Smooth muscle cell (in vitro differentiated cells): ENCODE measurements at regions not wholly inside any gene's neighbourhood (a gene's known extent, or its start where the extent isn't known, plus 50 kb on each side); places are given as distances from the start of the nearest gene placed in this dataset.
"Not testable (repeated sequence)": the region's sequence is repeated elsewhere in the genome, so short reads cannot be mapped to it uniquely, and the experiment has no call there.

ENCODE experiments used
- DNase-seq: peaks from one replicate; lab custom pipeline; 2025; ENCODE audit not compliant: unreplicated experiment; lab: John Stamatoyannopoulos, UW
- H2AFZ ChIP-seq: fragments of 200-600 bp; sonication (generic); 2 replicates; pipeline ENCODE4 v1.6.0; 2016; ENCODE audit warnings: antibody characterized with exemption, low read depth, mild to moderate bottlenecking
- H3F3A ChIP-seq: fragments of 200-600 bp; sonication (generic); 2 replicates; pipeline ENCODE4 v1.6.0; 2017; ENCODE audit warnings: antibody characterized with exemption, low read depth
- H3K27ac ChIP-seq: fragments of 200-600 bp; sonication (generic); 2 replicates; pipeline ENCODE4 v1.5.1; 2016; ENCODE audit warnings: low read depth, mild to moderate bottlenecking
- H3K27me3 ChIP-seq: fragments of 200-600 bp; sonication (generic); 2 replicates; pipeline ENCODE4 v1.6.1; 2016; ENCODE audit warnings: low read depth, mild to moderate bottlenecking
- H3K36me3 ChIP-seq: fragments of 200-600 bp; sonication (generic); 2 replicates; pipeline ENCODE4 v1.5.1; 2016; ENCODE audit warnings: low read depth
- H3K4me1 ChIP-seq: fragments of 200-600 bp; sonication (generic); 2 replicates; pipeline ENCODE4 v1.5.1; 2016; ENCODE audit warnings: low read depth
- H3K4me2 ChIP-seq: fragments of 200-600 bp; sonication (generic); 2 replicates; pipeline ENCODE4 v1.6.0; 2016; ENCODE audit warnings: mild to moderate bottlenecking
- H3K4me3 ChIP-seq: fragments of 200-600 bp; sonication (generic); 2 replicates; pipeline ENCODE4 v1.5.1; 2016; ENCODE audit warnings: mild to moderate bottlenecking
- H3K79me2 ChIP-seq: fragments of 200-600 bp; sonication (generic); 2 replicates; pipeline ENCODE4 v1.6.0; 2016; ENCODE audit warnings: low read depth, mild to moderate bottlenecking
- H3K9ac ChIP-seq: fragments of 200-600 bp; sonication (generic); 2 replicates; pipeline ENCODE4 v1.6.0; 2016; ENCODE audit warnings: low read depth
- H3K9me3 ChIP-seq: fragments of 200-600 bp; sonication (generic); replicated peaks from 2 replicates; pipeline ENCODE4 v1.5.1; 2016; ENCODE audit warnings: low read depth
- H4K20me1 ChIP-seq: fragments of 200-600 bp; sonication (generic); 2 replicates; pipeline ENCODE4 v1.6.0; 2016; ENCODE audit warnings: low read depth
- WGBS: methylation state at CpG from one replicate; pipeline ENCODE4 v1.1.7; 2016; ENCODE audit warnings: low lambda C conversion rate; 5-methylcytosine and 5-hydroxymethylcytosine counted together
- TF ChIP-seq, protein P1 (sequence below): fragments of 200-600 bp; sonication (generic); IDR thresholded peaks from 2 replicates; pipeline ENCODE4 v1.5.1; 2017; ENCODE audit warnings: borderline replicate concordance, mild to moderate bottlenecking, antibody characterized with exemption; ENCODE audit not compliant: insufficient read depth, poor library complexity, severe bottlenecking

DNA sequence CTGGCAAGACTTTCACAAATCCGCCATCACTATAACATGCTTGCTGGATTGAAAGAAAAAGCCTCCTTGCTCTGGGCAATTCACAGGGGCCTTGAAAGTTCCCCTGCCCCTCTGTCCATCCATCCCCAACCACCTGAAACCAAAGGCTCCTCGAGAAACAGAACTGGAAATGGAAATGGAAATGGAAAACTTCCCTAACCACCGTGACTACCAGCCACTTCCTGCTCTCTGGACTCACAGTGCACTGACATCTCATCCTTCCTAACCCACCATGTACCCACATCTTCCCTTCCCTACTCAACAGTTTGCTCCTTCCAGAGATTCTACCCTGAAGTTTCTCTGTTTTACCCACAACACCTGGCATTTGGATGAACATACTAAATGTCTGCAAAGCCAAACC, 603.6 kb upstream of the DIPK2B start:
- TF ChIP-seq, protein P1, sequence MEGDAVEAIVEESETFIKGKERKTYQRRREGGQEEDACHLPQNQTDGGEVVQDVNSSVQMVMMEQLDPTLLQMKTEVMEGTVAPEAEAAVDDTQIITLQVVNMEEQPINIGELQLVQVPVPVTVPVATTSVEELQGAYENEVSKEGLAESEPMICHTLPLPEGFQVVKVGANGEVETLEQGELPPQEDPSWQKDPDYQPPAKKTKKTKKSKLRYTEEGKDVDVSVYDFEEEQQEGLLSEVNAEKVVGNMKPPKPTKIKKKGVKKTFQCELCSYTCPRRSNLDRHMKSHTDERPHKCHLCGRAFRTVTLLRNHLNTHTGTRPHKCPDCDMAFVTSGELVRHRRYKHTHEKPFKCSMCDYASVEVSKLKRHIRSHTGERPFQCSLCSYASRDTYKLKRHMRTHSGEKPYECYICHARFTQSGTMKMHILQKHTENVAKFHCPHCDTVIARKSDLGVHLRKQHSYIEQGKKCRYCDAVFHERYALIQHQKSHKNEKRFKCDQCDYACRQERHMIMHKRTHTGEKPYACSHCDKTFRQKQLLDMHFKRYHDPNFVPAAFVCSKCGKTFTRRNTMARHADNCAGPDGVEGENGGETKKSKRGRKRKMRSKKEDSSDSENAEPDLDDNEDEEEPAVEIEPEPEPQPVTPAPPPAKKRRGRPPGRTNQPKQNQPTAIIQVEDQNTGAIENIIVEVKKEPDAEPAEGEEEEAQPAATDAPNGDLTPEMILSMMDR, result no peak
- peak overlapping the region; percentile 12 for H3K4me2 ChIP-seq
- 62% methylated on average over 3 of the region's 3 CpGs for WGBS
- no peak overlapping the region for H3K4me3 ChIP-seq
- no peaks in the 10 kb centered on the region for H3K36me3 ChIP-seq
- no peak overlapping the region for H2AFZ ChIP-seq
- no peak for DNase-seq
- H3K4me1 ChIP-seq, result peaks cover 30% of the 10 kb centered on the region
- peak overlapping the region; percentile 99 for H3K27ac ChIP-seq
- H3K79me2 ChIP-seq, result peaks cover 40% of the 10 kb centered on the region
- no peaks in the 10 kb centered on the region for H4K20me1 ChIP-seq
- peaks cover 18% of the 10 kb centered on the region for H3F3A ChIP-seq
- H3K9ac ChIP-seq, result no peak overlapping the region
- H3K27me3 ChIP-seq, result no peaks in the 10 kb centered on the region
- no peaks in the 10 kb centered on the region for H3K9me3 ChIP-seq

GRCh38 chrX:45803383-45803921, 602.8 kb upstream of the DIPK2B start:
- Histone ChIP-seq H3K4me1 (peaks cover 36% of the 10 kb centered on the region), H3K27ac (peak overlapping the region; percentile 99), H3K4me3 (peak overlapping the region; percentile 20), H2AFZ (no peak overlapping the region), H3K4me2 (peak overlapping the region; percentile 78), H3K36me3 (no peaks in the 10 kb centered on the region), H3K9ac (peak overlapping the region; percentile 83), H3K27me3 (no peaks in the 10 kb centered on the region), H3K9me3 (no peaks in the 10 kb centered on the region), H3K79me2 (peaks cover 49% of the 10 kb centered on the region), H3F3A (peaks cover 18% of the 10 kb centered on the region), H4K20me1 (no peaks in the 10 kb centered on the region)
- DNase-seq, result no peak
- TF ChIP-seq, protein P1, result no peak
- 35% methylated on average over 4 of the region's 4 CpGs for WGBS

DNA sequence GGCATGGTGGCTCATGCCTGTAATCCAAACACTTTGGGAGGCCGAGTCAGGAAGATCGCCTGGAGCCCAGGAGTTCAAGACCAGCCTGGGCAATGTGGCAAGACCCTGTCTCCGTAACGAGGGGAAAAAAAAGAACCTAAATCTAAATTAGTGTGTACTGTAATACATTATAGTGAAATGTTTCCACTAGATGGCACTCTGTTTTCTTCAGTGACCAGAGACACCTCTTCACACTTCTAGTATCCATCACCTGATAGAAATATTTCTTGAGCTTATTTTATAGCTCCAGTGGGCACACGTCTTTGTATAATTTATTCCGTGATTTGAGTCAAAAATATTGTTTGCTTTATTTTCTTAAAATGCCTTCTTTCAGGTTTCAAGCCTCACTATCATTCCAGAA, 600.9 kb upstream of the DIPK2B start:
- Histone ChIP-seq H3K27ac (peak overlapping the region; percentile 99), H3K27me3 (no peaks in the 10 kb centered on the region), H3F3A (peaks cover 10% of the 10 kb centered on the region), H3K9me3 (no peaks in the 10 kb centered on the region), H3K4me3 (no peak overlapping the region), H2AFZ (no peak overlapping the region), H3K79me2 (peaks cover 68% of the 10 kb centered on the region), H3K4me2 (peak overlapping the region; percentile 78), H3K9ac (peak overlapping the region; percentile 56), H3K4me1 (peaks cover 32% of the 10 kb centered on the region), H4K20me1 (no peaks in the 10 kb centered on the region), H3K36me3 (no peaks in the 10 kb centered on the region)
- WGBS, result 61% methylated on average over 6 of the region's 6 CpGs
- TF ChIP-seq, protein P1, result peak; percentile 32
- DNase-seq, result no peak

DNA sequence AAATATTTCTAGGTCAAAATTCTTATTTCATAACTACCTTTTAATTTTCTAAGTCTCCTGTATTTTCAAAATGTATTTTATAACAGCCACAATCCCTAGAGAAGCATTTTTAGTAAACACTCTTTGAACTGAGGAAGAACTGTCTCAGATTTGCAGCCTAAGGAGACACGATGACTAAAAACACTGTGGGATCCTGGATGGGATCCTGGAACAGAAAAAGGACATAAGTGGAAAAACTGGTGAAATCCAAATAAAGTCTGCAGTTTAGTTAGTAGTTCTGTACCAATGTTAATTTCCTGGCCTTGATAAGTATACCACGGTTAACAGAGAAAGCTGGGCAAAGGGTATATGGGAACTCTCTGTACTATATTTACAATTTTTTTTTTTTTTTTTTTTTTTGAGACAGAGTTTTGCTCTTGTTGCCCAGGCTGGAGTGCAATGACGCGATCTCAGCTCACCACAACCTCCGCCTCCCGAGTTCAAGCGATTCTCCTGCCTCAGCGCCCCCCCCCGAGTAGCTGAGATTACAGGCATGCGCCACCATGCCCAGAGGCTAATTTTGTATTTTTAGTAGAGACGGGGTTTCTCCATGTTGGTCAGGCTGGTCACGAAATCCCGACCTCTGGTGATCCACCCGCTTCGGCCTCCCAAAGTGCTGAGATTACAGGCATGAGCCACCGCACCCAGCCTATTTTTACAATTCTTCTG, 600.2 kb upstream of the DIPK2B start:
- Histone ChIP-seq H3K4me2 (peak overlapping the region; percentile 78), H3K27ac (peak overlapping the region; percentile 99), H3K79me2 (peaks cover 73% of the 10 kb centered on the region), H3K9ac (peak overlapping the region; percentile 80), H3K4me1 (peaks cover 32% of the 10 kb centered on the region), H3F3A (peaks cover 10% of the 10 kb centered on the region)
- H3K36me3 ChIP-seq, H3K27me3 ChIP-seq, H3K9me3 ChIP-seq, H4K20me1 ChIP-seq, H3K4me3 ChIP-seq, H2AFZ ChIP-seq, DNase-seq: not testable (repeated sequence)
- WGBS, result 54% methylated on average over 11 of the region's 16 CpGs
